Osteoblast (primary cell): ENCODE measurements at regions not wholly inside any gene's neighbourhood (a gene's known extent, or its start where the extent isn't known, plus 50 kb on each side); places are given as distances from the start of the nearest gene placed in this dataset.

Experiments
- DNase-seq: peaks from one replicate; pipeline ENCODE4 v3.0.0; 2011; ENCODE audit warnings: low spot score, mixed read lengths; ENCODE audit not compliant: insufficient read length; ENCODE audit errors: missing footprints
- H2AFZ ChIP-seq: 2 replicates; pipeline ENCODE4 v1.6.0; 2011; ENCODE audit warnings: mild to moderate bottlenecking, low read length
- H3K27ac ChIP-seq: 2 replicates; pipeline ENCODE4 v1.5.1; 2011; ENCODE audit warnings: mild to moderate bottlenecking, low read depth, low read length, moderate library complexity
- H3K27me3 ChIP-seq: 2 replicates; pipeline ENCODE4 v1.6.0; 2012; ENCODE audit warnings: mild to moderate bottlenecking, control low read depth, inconsistent platforms, low read length, moderate library complexity; ENCODE audit not compliant: insufficient read depth
- H3K36me3 ChIP-seq: 2 replicates; pipeline ENCODE4 v1.5.1; 2011; ENCODE audit warnings: mild to moderate bottlenecking, low read length, control low read depth, moderate library complexity; ENCODE audit not compliant: insufficient read depth
- H3K4me1 ChIP-seq: 2 replicates; pipeline ENCODE4 v1.5.1; 2011; ENCODE audit warnings: mild to moderate bottlenecking, low read length, control low read depth, moderate library complexity; ENCODE audit not compliant: insufficient read depth
- H3K4me2 ChIP-seq: 2 replicates; pipeline ENCODE4 v1.6.0; 2011; ENCODE audit warnings: mild to moderate bottlenecking, low read length; ENCODE audit not compliant: insufficient read depth
- H3K4me3 ChIP-seq: fragments of 200-600 bp; sonication (generic); 3 replicates; pipeline ENCODE4 v1.5.1; 2012; ENCODE audit warnings: mild to moderate bottlenecking, low read length, inconsistent platforms; ENCODE audit not compliant: insufficient read depth
- H3K79me2 ChIP-seq: 2 replicates; pipeline ENCODE4 v1.6.0; 2012; ENCODE audit warnings: mild to moderate bottlenecking, low read length, control low read depth, inconsistent platforms; ENCODE audit not compliant: insufficient read depth
- H3K9me3 ChIP-seq: 2 replicates; pipeline ENCODE4 v1.5.1; 2011; ENCODE audit warnings: low read depth, low read length, control low read depth
- H4K20me1 ChIP-seq: 2 replicates; pipeline ENCODE4 v1.6.0; 2012; ENCODE audit warnings: mild to moderate bottlenecking, low read length, control low read depth; ENCODE audit not compliant: insufficient read depth
- TF ChIP-seq, protein P1 (sequence below): IDR thresholded peaks from 2 replicates; pipeline ENCODE4 v1.5.1; 2011; ENCODE audit warnings: mild to moderate bottlenecking, low read depth, low read length, moderate library complexity; ENCODE audit errors: extremely low read depth

DNA sequence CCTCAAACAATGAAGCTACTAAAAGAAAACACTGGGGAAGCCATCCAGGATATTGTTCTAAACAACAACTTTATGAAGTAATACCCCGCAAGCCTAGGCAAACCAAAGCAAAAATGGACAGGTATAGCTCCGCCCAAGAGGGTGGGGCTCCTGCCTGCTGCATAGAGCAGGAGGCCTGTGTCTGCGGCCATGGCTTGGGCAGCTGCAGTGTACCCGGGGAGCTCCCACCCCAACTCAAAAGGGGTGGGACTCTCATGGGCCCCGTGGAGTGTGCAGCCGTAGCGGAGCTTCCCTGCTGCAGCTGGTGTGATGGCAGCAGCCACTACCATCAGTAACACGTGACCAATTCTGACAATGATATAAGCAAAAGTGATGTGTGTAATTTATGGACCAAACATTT, 264.2 kb upstream of the KITLG start:
- TF ChIP-seq, protein P1, sequence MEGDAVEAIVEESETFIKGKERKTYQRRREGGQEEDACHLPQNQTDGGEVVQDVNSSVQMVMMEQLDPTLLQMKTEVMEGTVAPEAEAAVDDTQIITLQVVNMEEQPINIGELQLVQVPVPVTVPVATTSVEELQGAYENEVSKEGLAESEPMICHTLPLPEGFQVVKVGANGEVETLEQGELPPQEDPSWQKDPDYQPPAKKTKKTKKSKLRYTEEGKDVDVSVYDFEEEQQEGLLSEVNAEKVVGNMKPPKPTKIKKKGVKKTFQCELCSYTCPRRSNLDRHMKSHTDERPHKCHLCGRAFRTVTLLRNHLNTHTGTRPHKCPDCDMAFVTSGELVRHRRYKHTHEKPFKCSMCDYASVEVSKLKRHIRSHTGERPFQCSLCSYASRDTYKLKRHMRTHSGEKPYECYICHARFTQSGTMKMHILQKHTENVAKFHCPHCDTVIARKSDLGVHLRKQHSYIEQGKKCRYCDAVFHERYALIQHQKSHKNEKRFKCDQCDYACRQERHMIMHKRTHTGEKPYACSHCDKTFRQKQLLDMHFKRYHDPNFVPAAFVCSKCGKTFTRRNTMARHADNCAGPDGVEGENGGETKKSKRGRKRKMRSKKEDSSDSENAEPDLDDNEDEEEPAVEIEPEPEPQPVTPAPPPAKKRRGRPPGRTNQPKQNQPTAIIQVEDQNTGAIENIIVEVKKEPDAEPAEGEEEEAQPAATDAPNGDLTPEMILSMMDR, result no peak
- Histone ChIP-seq H3K9me3 (no peaks in the 10 kb centered on the region), H3K4me3 (no peak overlapping the region), H3K36me3 (no peaks in the 10 kb centered on the region), H3K79me2 (no peaks in the 10 kb centered on the region), H3K4me2 (no peak overlapping the region), H4K20me1 (no peaks in the 10 kb centered on the region), H3K4me1 (no peaks in the 10 kb centered on the region), H3K27me3 (no peaks in the 10 kb centered on the region), H3K27ac (no peak overlapping the region), H2AFZ (no peak overlapping the region)
- no peak for DNase-seq

DNA sequence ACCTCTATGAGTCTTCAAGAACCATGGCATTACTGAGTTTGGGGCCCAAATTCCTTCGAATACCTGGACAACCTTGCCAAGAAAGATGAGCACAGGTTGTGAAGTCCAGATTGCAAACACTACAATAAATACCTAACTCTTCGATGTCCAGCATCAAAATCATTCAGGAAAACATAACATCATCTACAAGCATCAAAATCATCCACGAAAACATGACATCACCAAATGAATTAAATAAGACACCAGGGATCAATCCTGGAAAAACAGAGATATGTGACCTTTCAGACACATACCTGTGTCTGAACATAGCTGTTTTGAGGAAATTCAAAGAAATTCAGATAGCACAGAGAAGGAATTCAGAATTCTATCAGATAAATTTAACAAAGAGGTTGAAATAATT, 262.0 kb upstream of the KITLG start:
- Histone ChIP-seq H3K79me2 (no peaks in the 10 kb centered on the region), H3K9me3 (peaks cover 2% of the 10 kb centered on the region), H3K27me3 (no peaks in the 10 kb centered on the region), H2AFZ (no peak overlapping the region), H3K27ac (no peak overlapping the region), H3K4me1 (no peaks in the 10 kb centered on the region), H3K36me3 (no peaks in the 10 kb centered on the region), H4K20me1 (no peaks in the 10 kb centered on the region), H3K4me2 (no peak overlapping the region), H3K4me3 (no peak overlapping the region)
- TF ChIP-seq, protein P1, result no peak
- no peak for DNase-seq

DNA sequence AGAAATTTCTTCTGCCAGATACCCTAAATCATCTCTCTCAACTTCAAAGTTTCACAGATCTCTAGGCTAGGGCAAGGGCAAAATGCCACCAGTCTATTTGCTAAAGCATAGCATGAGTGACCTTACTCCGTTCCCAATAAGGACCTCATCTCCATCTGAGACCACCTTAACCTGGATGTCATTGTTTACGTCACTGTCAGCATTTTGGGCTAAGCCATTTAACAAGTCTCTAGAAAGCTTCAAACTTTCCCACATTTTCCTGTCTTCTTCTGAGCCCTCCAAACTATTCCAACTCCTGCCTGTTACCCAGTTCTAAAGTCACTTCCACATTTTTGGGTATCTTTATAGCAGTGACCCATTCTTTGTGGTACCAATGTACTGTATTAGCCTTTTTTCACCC, 259.2 kb upstream of the KITLG start:
- no peak overlapping the region for H3K4me2 ChIP-seq
- no peak overlapping the region for H2AFZ ChIP-seq
- H3K27ac ChIP-seq, result no peak overlapping the region
- H3K27me3 ChIP-seq, result no peaks in the 10 kb centered on the region
- H3K36me3 ChIP-seq, result no peaks in the 10 kb centered on the region
- no peaks in the 10 kb centered on the region for H4K20me1 ChIP-seq
- TF ChIP-seq, protein P1, result no peak
- H3K4me1 ChIP-seq, result no peaks in the 10 kb centered on the region
- no peak overlapping the region for H3K4me3 ChIP-seq
- H3K79me2 ChIP-seq, result no peaks in the 10 kb centered on the region
- H3K9me3 ChIP-seq, result peaks cover 2% of the 10 kb centered on the region
- DNase-seq, result no peak

DNA sequence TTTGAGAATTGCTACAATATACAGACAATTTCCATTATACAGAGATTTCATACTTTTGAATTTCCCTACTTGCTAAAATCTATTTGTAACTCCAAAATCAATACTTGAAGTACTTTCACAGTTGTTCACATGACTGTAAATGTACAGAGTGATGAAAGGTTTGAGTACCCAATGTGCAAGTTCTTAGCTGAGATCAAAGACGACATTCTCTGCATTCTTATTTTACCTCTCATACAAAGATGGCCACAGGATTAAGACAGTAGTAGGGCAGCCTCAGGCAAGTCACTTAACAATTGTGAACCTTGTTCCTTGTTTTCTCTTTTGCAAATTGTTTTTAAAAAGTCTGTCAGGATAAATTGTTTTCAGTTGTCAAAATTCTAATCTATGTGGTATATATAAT, 255.9 kb upstream of the KITLG start:
- Histone ChIP-seq H3K79me2 (no peaks in the 10 kb centered on the region), H3K27ac (no peak overlapping the region), H2AFZ (no peak overlapping the region), H3K4me1 (peaks cover 12% of the 10 kb centered on the region), H4K20me1 (no peaks in the 10 kb centered on the region), H3K27me3 (no peaks in the 10 kb centered on the region), H3K4me2 (no peak overlapping the region), H3K36me3 (no peaks in the 10 kb centered on the region), H3K4me3 (no peak overlapping the region), H3K9me3 (peaks cover 2% of the 10 kb centered on the region)
- TF ChIP-seq, protein P1, result no peak
- no peak for DNase-seq
